GM20431 (cell line): ENCODE measurements at regions not wholly inside any gene's neighbourhood (a gene's known extent, or its start where the extent isn't known, plus 50 kb on each side); places are given as distances from the start of the nearest gene placed in this dataset.

Experiments used
- in situ Hi-C: fragments of 300-500 bp; cut with MseI, MboI; formaldehyde crosslinking; loops from one replicate; pipeline ENCODE4 v1.15.0; 2020; ENCODE audit warnings: low sequenced_read_pairs; ENCODE audit not compliant: unreplicated experiment

GRCh38 chr10:3016016-3016415, 51.3 kb upstream of the PFKP start:
- in situ Hi-C loops, result no loop called here

GRCh38 chr10:3014968-3015367, 52.4 kb upstream of the PFKP start:
- in situ Hi-C loops, result no loop called here

- in situ Hi-C loops, result no loop called here
Observed at GRCh38 chr10:3012223-3012622, 55.1 kb upstream of the PFKP start.

- in situ Hi-C loops, result no loop called here
Observed at GRCh38 chr10:3010816-3011460, 56.4 kb upstream of the PFKP start.

GRCh38 chr10:3010334-3010733, 57.0 kb upstream of the PFKP start:
- in situ Hi-C loops, result no loop called here

GRCh38 chr10:3009341-3009740, 58.0 kb upstream of the PFKP start:
- in situ Hi-C loops, result no loop called here

GRCh38 chr10:3008518-3009195, 58.7 kb upstream of the PFKP start:
- in situ Hi-C loops, result no loop called here

- in situ Hi-C loops, result no loop called here
Observed at GRCh38 chr10:3006607-3007006, 60.7 kb upstream of the PFKP start.

GRCh38 chr10:3006093-3006492, 61.3 kb upstream of the PFKP start:
- in situ Hi-C loops, result no loop called here

GRCh38 chr10:3002304-3002703, 65.0 kb upstream of the PFKP start:
- in situ Hi-C loops, result no loop called here

- in situ Hi-C loops, result no loop called here
Observed at GRCh38 chr10:3000048-3000447, 67.3 kb upstream of the PFKP start.

GRCh38 chr10:2994221-2994961, 73.0 kb upstream of the PFKP start:
- in situ Hi-C loops, result no loop called here

GRCh38 chr10:2993636-2994035, 73.7 kb upstream of the PFKP start:
- in situ Hi-C loops, result no loop called here

- in situ Hi-C loops, result no loop called here
Observed at GRCh38 chr10:2992401-2993198, 74.7 kb upstream of the PFKP start.

- in situ Hi-C loops, result no loop called here
Observed at GRCh38 chr10:2990764-2991163, 76.6 kb upstream of the PFKP start.

GRCh38 chr10:2989292-2989947, 77.9 kb upstream of the PFKP start:
- in situ Hi-C loops, result no loop called here

GRCh38 chr10:2987185-2987768, 80.1 kb upstream of the PFKP start:
- in situ Hi-C loops, result no loop called here

- in situ Hi-C loops, result no loop called here
Observed at GRCh38 chr10:2986391-2986801, 81.0 kb upstream of the PFKP start.

GRCh38 chr10:2985729-2986232, 81.6 kb upstream of the PFKP start:
- in situ Hi-C loops, result no loop called here
